Type B pancreatic cell (in vitro differentiated cells): ENCODE measurements at regions not wholly inside any gene's neighbourhood (a gene's known extent, or its start where the extent isn't known, plus 50 kb on each side); places are given as distances from the start of the nearest gene placed in this dataset.

Experiments
- DNase-seq: peaks from one replicate; pipeline ENCODE4 v3.0.0; 2021; ENCODE audit warnings: mixed read lengths; ENCODE audit not compliant: unreplicated experiment; ENCODE audit errors: extremely low spot score
- H3K27ac Mint-ChIP-seq: 2 replicates; pipeline ENCODE4 v1.8.0; 2021; ENCODE audit warnings: mild to moderate bottlenecking, mixed read lengths
- H3K27me3 Mint-ChIP-seq: 2 replicates; pipeline ENCODE4 v1.8.0; 2021; ENCODE audit warnings: mixed read lengths
- H3K36me3 Mint-ChIP-seq: 2 replicates; pipeline ENCODE4 v1.8.0; 2021; ENCODE audit warnings: mixed read lengths
- H3K4me1 Mint-ChIP-seq: one replicate; pipeline ENCODE4 v1.8.0; 2021; ENCODE audit warnings: mixed read lengths; ENCODE audit not compliant: unreplicated experiment
- H3K4me3 Mint-ChIP-seq: 2 replicates; pipeline ENCODE4 v1.8.0; 2021; ENCODE audit warnings: mild to moderate bottlenecking, mixed read lengths
- H3K9me3 Mint-ChIP-seq: 2 replicates; pipeline ENCODE4 v1.8.0; 2021; ENCODE audit warnings: mixed read lengths
- TF ChIP-seq, protein P1 (sequence below): fragments of 200-600 bp; sonication (generic); conservative IDR thresholded peaks from 2 replicates; pipeline ENCODE4 v1.5.0; 2021; ENCODE audit warnings: antibody characterized with exemption, mild to moderate bottlenecking

DNA sequence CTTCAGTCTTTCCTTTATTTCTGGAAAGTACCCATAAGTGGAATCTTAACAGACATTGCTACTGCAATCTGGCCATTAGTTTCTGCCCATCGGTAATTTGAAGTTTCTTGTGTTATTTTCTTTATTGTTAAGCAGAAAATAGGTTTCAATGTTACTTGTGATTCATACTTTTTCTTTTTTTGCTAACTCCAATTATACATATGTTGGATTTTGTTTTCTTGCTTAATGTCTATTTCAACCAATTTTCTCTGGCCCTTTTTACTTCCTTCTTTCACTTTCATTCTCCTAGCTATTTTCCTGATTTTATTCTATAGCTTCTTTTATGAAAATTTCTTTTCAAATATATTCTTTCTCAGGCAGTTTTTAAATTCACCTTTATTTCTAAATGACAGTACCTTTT is 457.4 kb downstream of the TCERG1L start:
- Mint-ChIP-seq H3K4me3 (no peak overlapping the region), H3K27me3 (peaks cover 16% of the 10 kb centered on the region), H3K36me3 (no peaks in the 10 kb centered on the region), H3K27ac (no peak overlapping the region), H3K4me1 (no peaks in the 10 kb centered on the region), H3K9me3 (peaks cover 7% of the 10 kb centered on the region)
- DNase-seq: no peak
- TF ChIP-seq, protein P1, sequence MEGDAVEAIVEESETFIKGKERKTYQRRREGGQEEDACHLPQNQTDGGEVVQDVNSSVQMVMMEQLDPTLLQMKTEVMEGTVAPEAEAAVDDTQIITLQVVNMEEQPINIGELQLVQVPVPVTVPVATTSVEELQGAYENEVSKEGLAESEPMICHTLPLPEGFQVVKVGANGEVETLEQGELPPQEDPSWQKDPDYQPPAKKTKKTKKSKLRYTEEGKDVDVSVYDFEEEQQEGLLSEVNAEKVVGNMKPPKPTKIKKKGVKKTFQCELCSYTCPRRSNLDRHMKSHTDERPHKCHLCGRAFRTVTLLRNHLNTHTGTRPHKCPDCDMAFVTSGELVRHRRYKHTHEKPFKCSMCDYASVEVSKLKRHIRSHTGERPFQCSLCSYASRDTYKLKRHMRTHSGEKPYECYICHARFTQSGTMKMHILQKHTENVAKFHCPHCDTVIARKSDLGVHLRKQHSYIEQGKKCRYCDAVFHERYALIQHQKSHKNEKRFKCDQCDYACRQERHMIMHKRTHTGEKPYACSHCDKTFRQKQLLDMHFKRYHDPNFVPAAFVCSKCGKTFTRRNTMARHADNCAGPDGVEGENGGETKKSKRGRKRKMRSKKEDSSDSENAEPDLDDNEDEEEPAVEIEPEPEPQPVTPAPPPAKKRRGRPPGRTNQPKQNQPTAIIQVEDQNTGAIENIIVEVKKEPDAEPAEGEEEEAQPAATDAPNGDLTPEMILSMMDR: no peak

DNA sequence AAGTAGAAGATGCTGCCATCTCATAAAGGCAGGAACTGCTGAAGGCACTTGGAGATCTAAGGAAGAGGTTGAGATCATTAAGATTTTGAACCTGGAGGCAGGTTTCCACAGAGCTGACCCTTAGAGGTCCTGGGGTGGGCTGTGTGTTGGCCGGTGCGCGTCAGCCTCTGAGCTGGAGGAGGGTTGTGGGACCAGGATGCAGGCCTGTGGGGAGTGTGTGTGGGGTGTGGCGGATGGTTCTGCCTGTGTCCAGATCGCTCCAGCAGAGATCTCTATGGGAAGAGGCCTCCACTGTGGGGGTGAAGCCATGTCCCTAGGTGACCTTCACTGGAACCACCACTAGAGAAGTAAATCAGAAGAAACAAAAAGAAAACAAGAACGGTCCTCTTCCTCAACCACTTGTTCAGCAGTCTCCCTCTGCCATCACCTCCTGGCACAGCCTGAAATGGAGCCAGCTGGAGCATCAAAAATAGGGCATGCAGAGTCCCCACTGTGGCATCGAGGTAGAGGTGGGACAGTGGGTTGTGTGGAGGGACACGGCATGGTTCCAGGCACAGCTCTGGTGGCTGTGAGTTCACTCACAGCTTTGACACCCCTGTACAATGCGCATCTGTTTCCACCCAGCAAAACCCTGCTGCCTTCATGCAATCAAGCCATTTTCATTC is 453.8 kb downstream of the TCERG1L start:
- no peak for DNase-seq
- Mint-ChIP-seq H3K4me1 (no peaks in the 10 kb centered on the region), H3K27me3 (peaks cover 28% of the 10 kb centered on the region), H3K4me3 (no peak overlapping the region), H3K36me3 (no peaks in the 10 kb centered on the region), H3K9me3 (peaks cover 5% of the 10 kb centered on the region), H3K27ac (no peak overlapping the region)
- TF ChIP-seq, protein P1: no peak

GRCh38 chr10:130858626-130859025 is 452.9 kb downstream of the TCERG1L start:
- H3K4me1 Mint-ChIP-seq: no peaks in the 10 kb centered on the region
- no peak overlapping the region for H3K4me3 Mint-ChIP-seq
- no peaks in the 10 kb centered on the region for H3K9me3 Mint-ChIP-seq
- TF ChIP-seq, protein P1: no peak
- no peak for DNase-seq
- no peak overlapping the region for H3K27ac Mint-ChIP-seq
- no peaks in the 10 kb centered on the region for H3K36me3 Mint-ChIP-seq
- H3K27me3 Mint-ChIP-seq: peaks cover 32% of the 10 kb centered on the region

DNA sequence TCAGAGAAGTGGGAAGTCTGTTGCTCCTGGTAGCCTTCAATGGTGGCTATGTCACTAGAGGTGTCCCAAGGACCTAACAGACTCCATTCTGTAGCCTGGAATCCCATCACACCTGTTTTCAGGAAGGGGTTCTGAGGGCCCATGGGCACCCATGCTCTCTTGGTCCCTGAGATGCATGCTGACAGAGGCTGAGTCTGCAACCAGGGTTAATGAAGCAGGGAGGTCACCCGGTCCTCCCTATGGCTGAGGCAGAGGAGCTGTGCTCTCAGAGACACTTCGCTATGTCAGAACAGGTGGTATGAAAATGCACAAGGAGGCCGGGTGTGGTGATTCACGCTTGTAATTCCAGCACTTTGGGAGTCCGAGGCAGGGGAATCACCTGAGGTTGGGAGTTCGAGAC is 452.1 kb downstream of the TCERG1L start:
- Mint-ChIP-seq H3K4me1 (no peaks in the 10 kb centered on the region), H3K27ac (no peak overlapping the region), H3K27me3 (peaks cover 35% of the 10 kb centered on the region), H3K9me3 (no peaks in the 10 kb centered on the region), H3K4me3 (no peak overlapping the region), H3K36me3 (no peaks in the 10 kb centered on the region)
- TF ChIP-seq, protein P1: no peak
- DNase-seq: no peak

DNA sequence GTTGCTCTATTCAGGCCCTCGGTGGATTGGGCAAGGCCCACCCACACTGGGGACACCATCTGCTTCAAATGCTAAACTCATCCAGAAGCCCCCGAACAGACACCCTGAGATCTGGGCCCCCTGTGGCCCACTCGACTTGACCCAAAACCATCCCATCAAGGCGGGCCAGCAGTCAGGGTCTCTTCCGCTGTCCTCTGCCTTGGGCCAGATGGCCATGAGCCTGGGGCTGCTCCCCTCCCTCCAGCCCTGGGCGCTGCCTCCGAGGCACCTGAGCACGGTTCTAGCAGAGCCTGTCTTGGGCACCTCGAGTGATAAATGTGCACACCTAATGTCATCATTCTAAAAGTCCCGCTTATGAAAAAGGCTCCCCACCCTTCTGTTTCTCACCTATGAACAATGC is 449.4 kb downstream of the TCERG1L start:
- Mint-ChIP-seq H3K27ac (no peak overlapping the region), H3K9me3 (no peaks in the 10 kb centered on the region), H3K4me3 (no peak overlapping the region), H3K36me3 (no peaks in the 10 kb centered on the region), H3K4me1 (peaks cover 6% of the 10 kb centered on the region), H3K27me3 (peaks cover 41% of the 10 kb centered on the region)
- TF ChIP-seq, protein P1: no peak
- DNase-seq: no peak
